Nephron progenitor cell (in vitro differentiated cells): ENCODE measurements at regions not wholly inside any gene's neighbourhood (a gene's known extent, or its start where the extent isn't known, plus 50 kb on each side); places are given as distances from the start of the nearest gene placed in this dataset.

Experiments used
- DNase-seq: peaks from one replicate; pipeline ENCODE4 v3.0.0; 2021
- H3K27ac Mint-ChIP-seq: 2 replicates; pipeline ENCODE4 v1.8.0; 2021; ENCODE audit warnings: mild to moderate bottlenecking, moderate library complexity, mixed read lengths
- H3K27me3 Mint-ChIP-seq: 2 replicates; pipeline ENCODE4 v1.8.0; 2021; ENCODE audit warnings: mild to moderate bottlenecking, low read depth, mixed read lengths; ENCODE audit not compliant: poor library complexity
- H3K36me3 Mint-ChIP-seq: 2 replicates; pipeline ENCODE4 v1.8.0; 2021; ENCODE audit warnings: low read depth, mixed read lengths
- H3K4me1 Mint-ChIP-seq: 2 replicates; pipeline ENCODE4 v1.8.0; 2021; ENCODE audit warnings: mixed read lengths
- H3K4me3 Mint-ChIP-seq: 2 replicates; pipeline ENCODE4 v1.8.0; 2021; ENCODE audit warnings: mild to moderate bottlenecking, moderate library complexity, mixed read lengths
- H3K9me3 Mint-ChIP-seq: 2 replicates; pipeline ENCODE4 v1.8.0; 2021; ENCODE audit warnings: mild to moderate bottlenecking, moderate library complexity, mixed read lengths
- TF ChIP-seq, protein P1 (sequence below): fragments of 200-600 bp; sonication (generic); IDR thresholded peaks from 2 replicates; pipeline ENCODE4 v1.5.0; 2021; ENCODE audit warnings: antibody characterized with exemption

DNA sequence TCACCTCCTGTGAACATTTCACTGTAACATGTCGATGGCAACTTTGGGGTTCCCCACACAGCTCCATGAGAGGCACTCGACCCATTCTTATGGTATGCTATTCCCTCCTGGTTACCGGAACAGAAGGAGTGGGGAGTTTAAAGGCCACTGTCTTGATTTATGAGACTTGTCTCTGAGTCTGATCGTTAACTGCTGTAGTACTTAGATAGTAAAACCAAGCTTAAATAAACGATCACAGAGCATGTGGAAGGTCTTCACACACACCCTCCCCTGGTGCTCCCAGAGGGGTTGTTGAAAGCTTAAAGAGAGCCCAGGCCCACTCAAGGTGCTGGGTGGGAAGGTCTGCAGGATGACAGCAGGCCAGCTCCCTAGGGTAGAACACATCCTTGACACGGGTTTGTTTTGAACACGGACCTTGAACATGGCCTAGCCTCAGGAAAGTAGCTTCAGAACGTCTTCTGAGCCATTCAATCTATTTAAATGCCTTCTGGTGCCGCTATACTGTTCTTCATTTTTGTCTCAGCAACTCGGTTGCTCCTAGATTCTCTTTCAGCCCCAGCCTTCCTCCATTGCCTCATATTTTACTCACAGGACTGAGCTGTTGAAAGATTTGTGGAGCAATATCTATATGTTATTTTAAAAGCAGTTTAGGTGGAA lies 335.3 kb downstream of the FGFR2 start:
- no peak overlapping the region for H3K4me3 Mint-ChIP-seq
- H3K27ac Mint-ChIP-seq = peak overlapping the region; percentile 87
- peaks cover 21% of the 10 kb centered on the region for H3K9me3 Mint-ChIP-seq
- H3K27me3 Mint-ChIP-seq = peaks cover 16% of the 10 kb centered on the region
- DNase-seq = peak; percentile 29
- TF ChIP-seq, protein P1, sequence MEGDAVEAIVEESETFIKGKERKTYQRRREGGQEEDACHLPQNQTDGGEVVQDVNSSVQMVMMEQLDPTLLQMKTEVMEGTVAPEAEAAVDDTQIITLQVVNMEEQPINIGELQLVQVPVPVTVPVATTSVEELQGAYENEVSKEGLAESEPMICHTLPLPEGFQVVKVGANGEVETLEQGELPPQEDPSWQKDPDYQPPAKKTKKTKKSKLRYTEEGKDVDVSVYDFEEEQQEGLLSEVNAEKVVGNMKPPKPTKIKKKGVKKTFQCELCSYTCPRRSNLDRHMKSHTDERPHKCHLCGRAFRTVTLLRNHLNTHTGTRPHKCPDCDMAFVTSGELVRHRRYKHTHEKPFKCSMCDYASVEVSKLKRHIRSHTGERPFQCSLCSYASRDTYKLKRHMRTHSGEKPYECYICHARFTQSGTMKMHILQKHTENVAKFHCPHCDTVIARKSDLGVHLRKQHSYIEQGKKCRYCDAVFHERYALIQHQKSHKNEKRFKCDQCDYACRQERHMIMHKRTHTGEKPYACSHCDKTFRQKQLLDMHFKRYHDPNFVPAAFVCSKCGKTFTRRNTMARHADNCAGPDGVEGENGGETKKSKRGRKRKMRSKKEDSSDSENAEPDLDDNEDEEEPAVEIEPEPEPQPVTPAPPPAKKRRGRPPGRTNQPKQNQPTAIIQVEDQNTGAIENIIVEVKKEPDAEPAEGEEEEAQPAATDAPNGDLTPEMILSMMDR = no peak
- peaks cover 29% of the 10 kb centered on the region for H3K4me1 Mint-ChIP-seq
- H3K36me3 Mint-ChIP-seq = peaks cover 5% of the 10 kb centered on the region

DNA sequence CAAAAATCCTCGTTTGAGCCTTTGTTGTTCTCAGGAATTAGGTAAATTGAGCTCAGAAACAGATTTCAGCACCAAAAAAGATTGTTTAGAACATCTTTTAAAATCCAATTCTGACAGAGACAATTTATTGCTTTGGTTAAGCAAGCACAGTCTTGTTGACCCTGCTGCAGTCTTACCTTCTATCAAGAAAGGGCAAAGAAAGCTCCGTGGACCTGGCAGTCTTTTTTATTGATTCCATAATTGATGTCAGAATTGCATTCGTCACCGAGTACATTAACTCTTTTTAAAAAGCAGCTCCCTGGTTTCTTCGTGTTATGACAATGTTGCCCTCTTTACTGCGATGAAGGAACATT lies 334.8 kb downstream of the FGFR2 start:
- Mint-ChIP-seq H3K27me3 (peaks cover 22% of the 10 kb centered on the region), H3K4me3 (no peak overlapping the region), H3K9me3 (peaks cover 16% of the 10 kb centered on the region), H3K27ac (peak overlapping the region; percentile 87), H3K4me1 (peaks cover 29% of the 10 kb centered on the region), H3K36me3 (peaks cover 5% of the 10 kb centered on the region)
- DNase-seq = no peak
- TF ChIP-seq, protein P1 = no peak

GRCh38 chr10:121265360-121266123 lies 332.7 kb downstream of the FGFR2 start:
- DNase-seq = no peak
- H3K27ac Mint-ChIP-seq = no peak overlapping the region
- no peak overlapping the region for H3K4me3 Mint-ChIP-seq
- H3K4me1 Mint-ChIP-seq = peaks cover 37% of the 10 kb centered on the region
- no peaks in the 10 kb centered on the region for H3K9me3 Mint-ChIP-seq
- no peaks in the 10 kb centered on the region for H3K36me3 Mint-ChIP-seq
- TF ChIP-seq, protein P1 = no peak
- peaks cover 32% of the 10 kb centered on the region for H3K27me3 Mint-ChIP-seq

DNA sequence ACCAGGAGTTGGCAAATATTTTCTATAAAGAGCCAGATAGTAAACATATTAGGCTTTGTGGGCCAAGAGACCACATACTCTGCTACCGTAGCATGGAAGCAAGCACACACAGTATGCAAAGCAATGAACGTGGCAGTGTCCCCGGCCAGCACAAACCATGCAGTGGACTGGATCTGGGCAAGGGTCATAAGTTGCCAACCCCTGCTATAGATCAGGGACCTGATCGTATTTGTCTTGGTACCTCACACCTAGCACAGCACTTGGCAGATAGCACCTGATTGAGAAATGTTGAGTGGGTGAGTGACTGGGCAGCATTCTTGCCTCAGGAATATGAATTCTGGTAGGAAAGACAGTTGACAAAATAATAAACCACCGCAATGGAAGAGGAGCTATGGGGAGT lies 331.9 kb downstream of the FGFR2 start:
- Mint-ChIP-seq H3K4me1 (peaks cover 43% of the 10 kb centered on the region), H3K36me3 (no peaks in the 10 kb centered on the region), H3K4me3 (no peak overlapping the region), H3K9me3 (no peaks in the 10 kb centered on the region), H3K27ac (no peak overlapping the region), H3K27me3 (peaks cover 32% of the 10 kb centered on the region)
- TF ChIP-seq, protein P1 = no peak
- no peak for DNase-seq

DNA sequence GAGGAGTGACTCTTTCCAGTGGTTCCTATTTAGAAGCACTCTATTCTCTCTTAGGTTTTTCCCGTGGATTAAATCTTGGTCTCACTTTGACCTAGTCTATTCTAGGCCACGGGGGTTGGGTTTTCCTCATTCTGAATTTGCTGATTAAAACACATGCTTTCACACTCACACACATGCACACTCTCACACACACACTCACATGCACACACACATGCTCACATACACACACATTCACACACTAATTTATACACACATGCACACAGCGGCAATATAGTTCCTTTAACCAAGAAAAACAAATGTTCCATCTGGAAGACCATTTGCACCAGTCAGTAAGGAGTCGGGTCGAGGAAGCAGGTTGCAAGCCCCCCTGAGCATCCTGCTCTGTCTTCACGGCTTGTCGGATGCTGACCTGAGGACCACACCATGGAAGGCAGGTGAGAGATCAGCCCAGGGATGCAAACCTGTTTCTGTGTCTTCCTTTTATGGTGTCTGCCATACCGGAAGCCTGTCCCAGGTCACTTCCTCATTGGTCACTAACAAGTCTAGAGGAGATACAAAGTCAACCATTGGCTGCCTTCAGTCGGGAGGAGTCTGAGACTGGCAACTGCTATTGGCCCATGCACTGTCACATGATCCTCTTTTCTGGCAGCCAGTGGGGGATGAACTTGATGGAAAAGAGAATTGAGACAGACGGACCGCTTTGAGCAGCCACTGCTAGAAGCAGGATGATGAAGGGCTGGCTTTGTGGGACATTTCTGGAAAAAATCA lies 330.8 kb downstream of the FGFR2 start:
- Mint-ChIP-seq H3K27me3 (peaks cover 42% of the 10 kb centered on the region), H3K27ac (no peak overlapping the region)

More for the DNA sequence above, 330.8 kb downstream of the FGFR2 start:
- Mint-ChIP-seq H3K4me3 (no peak overlapping the region), H3K4me1 (peaks cover 42% of the 10 kb centered on the region), H3K36me3 (no peaks in the 10 kb centered on the region), H3K9me3 (no peaks in the 10 kb centered on the region)
- TF ChIP-seq, protein P1 = no peak
- no peak for DNase-seq
